Kidney epithelial cell (primary cell): ENCODE measurements at regions not wholly inside any gene's neighbourhood (a gene's known extent, or its start where the extent isn't known, plus 50 kb on each side); places are given as distances from the start of the nearest gene placed in this dataset.
"Not testable (repeated sequence)": the region's sequence is repeated elsewhere in the genome, so short reads cannot be mapped to it uniquely, and the experiment has no call there.

Experiments
- DNase-seq: peaks from one replicate; pipeline ENCODE4 v3.0.0-alpha.2; 2010; ENCODE audit warnings: low read depth
- H3K27me3 ChIP-seq: 2 replicates; pipeline ENCODE4 v1.6.0; 2011; ENCODE audit warnings: low read length; ENCODE audit not compliant: control insufficient read depth, insufficient read depth
- H3K36me3 ChIP-seq: 2 replicates; pipeline ENCODE4 v1.5.1; 2011; ENCODE audit warnings: low read length; ENCODE audit not compliant: control insufficient read depth, insufficient read depth
- H3K4me3 ChIP-seq: 2 replicates; pipeline ENCODE4 v1.5.1; 2011; ENCODE audit warnings: low read depth, mild to moderate bottlenecking, control low read depth, low read length
- CTCF ChIP-seq: IDR thresholded peaks from 2 replicates; pipeline ENCODE4 v1.5.1; 2011; ENCODE audit warnings: mild to moderate bottlenecking, moderate library complexity, low read length, control low read depth, inconsistent platforms; ENCODE audit not compliant: insufficient read depth, poor library complexity, severe bottlenecking

- Histone ChIP-seq H3K4me3 (no peak overlapping the region), H3K36me3 (no peaks in the 10 kb centered on the region), H3K27me3 (no peaks in the 10 kb centered on the region)
- DNase-seq = no peak
- TF ChIP-seq CTCF = no peak
These were observed 75.4 kb upstream of the ZFAND5 start for GRCh38 chr9:72440378-72440777.

- H3K36me3 ChIP-seq, H3K27me3 ChIP-seq, H3K4me3 ChIP-seq: not testable (repeated sequence)
- DNase-seq = peak; percentile 81
These were observed 68.7 kb upstream of the ZFAND5 start for GRCh38 chr9:72433616-72434267.

- DNase-seq = no peak
- H3K27me3 ChIP-seq = no peaks in the 10 kb centered on the region
- no peak overlapping the region for H3K4me3 ChIP-seq
- no peaks in the 10 kb centered on the region for H3K36me3 ChIP-seq
- no peak for TF ChIP-seq CTCF
These were observed 66.0 kb upstream of the ZFAND5 start for GRCh38 chr9:72431036-72431435.

- H3K36me3 ChIP-seq = no peaks in the 10 kb centered on the region
- no peak for TF ChIP-seq CTCF
- H3K4me3 ChIP-seq = no peak overlapping the region
- H3K27me3 ChIP-seq = no peaks in the 10 kb centered on the region
- no peak for DNase-seq
These were observed 63.3 kb upstream of the ZFAND5 start for GRCh38 chr9:72428329-72428728.

- no peak for DNase-seq
- H3K4me3 ChIP-seq = no peak overlapping the region
- TF ChIP-seq CTCF = no peak
- no peaks in the 10 kb centered on the region for H3K27me3 ChIP-seq
- no peaks in the 10 kb centered on the region for H3K36me3 ChIP-seq
These were observed 62.8 kb upstream of the ZFAND5 start for GRCh38 chr9:72427801-72428200.

GRCh38 chr9:72424131-72424530, 59.1 kb upstream of the ZFAND5 start:
- DNase-seq = no peak
- Histone ChIP-seq H3K27me3 (no peaks in the 10 kb centered on the region), H3K4me3 (no peak overlapping the region), H3K36me3 (no peaks in the 10 kb centered on the region)
- TF ChIP-seq CTCF = no peak
